DMS153 (cell line): ENCODE measurements at regions not wholly inside any gene's neighbourhood (a gene's known extent, or its start where the extent isn't known, plus 50 kb on each side); places are given as distances from the start of the nearest gene placed in this dataset.

Source experiments
- DNase-seq: peaks from one replicate; lab custom pipeline; 2025; lab: John Stamatoyannopoulos, UW

DNA sequence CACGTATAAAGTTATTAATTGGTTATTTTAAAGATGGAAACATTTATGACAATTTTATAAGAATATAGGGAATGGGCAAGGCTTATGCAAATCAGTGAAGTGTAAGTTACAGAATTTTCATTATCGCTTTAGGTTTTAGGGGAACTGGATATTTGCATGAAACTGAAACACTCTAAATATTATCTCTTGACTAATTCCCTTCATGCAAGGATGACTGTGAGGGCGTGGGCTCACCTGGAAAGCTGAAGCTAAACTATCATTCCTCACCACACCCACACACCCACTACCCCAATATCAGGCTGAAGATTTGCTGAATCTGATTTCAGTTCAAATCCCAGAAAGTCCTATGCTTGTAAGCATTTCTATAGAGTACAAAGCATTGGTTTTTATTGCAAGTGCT lies 81.7 kb upstream of the ARHGAP24 start:
- no peak for DNase-seq

DNA sequence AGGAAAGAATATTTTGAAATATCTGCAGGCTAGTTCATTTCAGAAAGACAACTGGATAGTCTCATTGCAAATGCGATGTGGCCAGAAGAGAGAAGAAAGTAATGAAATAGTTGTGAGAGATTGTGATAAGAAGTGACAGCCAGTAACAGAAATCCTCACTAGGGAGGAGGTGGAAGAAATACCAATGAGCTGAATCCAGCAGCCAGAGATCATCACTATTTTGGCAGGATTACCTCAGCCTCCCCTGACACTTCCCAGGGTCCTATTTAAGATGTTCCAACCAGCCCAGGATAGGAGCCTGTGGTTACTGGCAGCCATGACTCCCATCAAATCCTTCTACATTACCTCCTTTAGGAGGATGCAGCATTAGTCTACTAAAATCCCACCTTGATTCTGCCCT lies 76.7 kb upstream of the ARHGAP24 start:
- DNase-seq = no peak

GRCh38 chr4:85399270-85399669 lies 75.7 kb upstream of the ARHGAP24 start:
- no peak for DNase-seq

- no peak for DNase-seq
Measured at GRCh38 chr4:85402371-85402770, 72.6 kb upstream of the ARHGAP24 start.

GRCh38 chr4:85406185-85406584 lies 68.8 kb upstream of the ARHGAP24 start:
- no peak for DNase-seq

- no peak for DNase-seq
Measured at GRCh38 chr4:85407546-85407945, 67.4 kb upstream of the ARHGAP24 start.

DNA sequence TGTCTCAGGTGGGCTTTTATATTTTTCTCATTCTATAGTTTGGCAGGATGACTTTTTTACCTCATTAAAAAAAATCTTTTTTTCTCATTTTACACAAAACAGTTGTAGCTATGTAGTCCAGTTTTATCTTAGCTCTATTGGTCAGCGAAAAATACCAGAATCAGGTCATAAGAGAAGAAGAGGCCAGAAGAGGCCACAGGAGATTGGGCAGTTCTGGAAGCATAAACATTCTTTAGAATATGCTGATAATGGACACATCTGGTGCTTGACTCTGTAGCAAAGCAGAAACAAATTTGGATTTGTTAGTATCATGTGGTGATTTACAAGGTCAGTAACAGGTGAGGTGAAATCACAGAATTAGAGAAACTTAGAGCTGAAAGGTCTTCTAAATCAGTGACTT lies 66.6 kb upstream of the ARHGAP24 start:
- DNase-seq = no peak

DNA sequence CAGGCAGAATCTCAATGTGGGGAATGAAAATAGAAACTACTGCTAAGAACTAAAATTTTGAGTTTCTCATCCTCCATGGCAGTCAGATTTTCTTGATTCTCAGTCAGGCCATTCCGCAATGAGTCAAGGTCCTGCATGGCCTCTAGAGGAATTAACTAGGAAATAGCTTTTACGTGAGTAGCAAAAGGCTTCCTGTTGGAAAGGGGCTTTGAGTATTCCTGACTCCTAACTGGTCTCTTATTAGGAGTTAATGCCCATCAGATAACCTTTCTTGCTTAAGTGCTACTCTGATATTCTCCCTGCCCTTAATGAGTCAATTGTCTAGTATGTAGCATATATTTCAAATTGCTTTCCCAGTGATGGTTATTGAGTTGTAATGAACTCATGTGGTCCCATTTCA lies 65.7 kb upstream of the ARHGAP24 start:
- no peak for DNase-seq

- no peak for DNase-seq
Measured at GRCh38 chr4:85411386-85411785, 63.6 kb upstream of the ARHGAP24 start.

- no peak for DNase-seq
Measured at GRCh38 chr4:85414972-85415371, 60.0 kb upstream of the ARHGAP24 start.

- DNase-seq = no peak
Measured at GRCh38 chr4:85416094-85416493, 58.9 kb upstream of the ARHGAP24 start.

GRCh38 chr4:85419103-85419502 lies 55.8 kb upstream of the ARHGAP24 start:
- DNase-seq = no peak

DNA sequence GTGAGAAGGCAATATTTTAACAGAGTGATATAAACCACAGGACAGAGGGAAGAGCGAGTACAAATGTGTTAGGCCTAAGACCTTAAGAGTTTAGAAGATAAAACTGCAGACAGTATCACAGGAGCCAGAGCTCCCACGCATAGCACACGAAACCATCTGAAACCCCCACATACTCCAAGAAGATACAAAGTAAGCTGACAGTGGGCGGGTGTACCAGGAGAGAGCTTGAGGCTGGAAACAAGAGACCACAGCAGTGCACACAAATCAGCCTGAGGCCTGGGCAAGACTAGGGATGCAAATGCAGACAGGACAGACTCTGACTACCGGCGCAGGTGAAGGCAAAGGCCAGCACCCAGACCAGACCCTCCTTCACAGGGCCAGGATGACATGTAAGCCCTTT lies 54.1 kb upstream of the ARHGAP24 start:
- DNase-seq = no peak

DNA sequence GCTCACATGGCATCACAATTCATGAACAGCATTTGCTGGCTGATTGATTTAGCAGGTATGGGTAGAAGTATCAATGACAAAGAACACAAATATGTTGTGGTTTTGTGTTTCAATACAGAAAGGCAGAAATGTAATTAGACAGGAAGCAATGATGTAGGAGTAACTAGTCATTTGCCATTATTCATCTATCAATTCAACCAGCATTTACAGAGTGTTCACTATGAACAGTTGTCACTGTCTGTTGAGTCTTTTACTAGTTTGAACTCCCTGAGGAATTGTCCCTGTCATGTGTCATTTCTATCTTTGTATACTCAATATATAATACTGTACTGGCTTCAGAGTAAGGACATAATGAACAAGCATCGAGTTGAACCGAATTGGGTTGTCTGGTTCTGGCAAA lies 51.5 kb upstream of the ARHGAP24 start:
- DNase-seq = no peak
